DOHH2 (cell line): ENCODE measurements at regions not wholly inside any gene's neighbourhood (a gene's known extent, or its start where the extent isn't known, plus 50 kb on each side); places are given as distances from the start of the nearest gene placed in this dataset.

Source experiments
- H3F3A ChIP-seq: fragments of 200-600 bp; sonication (generic), shearing (Covaris generic); 2 replicates; pipeline ENCODE4 v1.6.0; 2016; ENCODE audit warnings: antibody characterized with exemption, mild to moderate bottlenecking; ENCODE audit not compliant: control insufficient read depth, insufficient read depth
- H3K27ac ChIP-seq: fragments of 200-600 bp; sonication (generic); 2 replicates; pipeline ENCODE4 v1.5.1; 2014; ENCODE audit warnings: low read depth, mild to moderate bottlenecking, low read length, moderate library complexity
- H3K27me3 ChIP-seq: fragments of 200-600 bp; sonication (generic); 2 replicates; pipeline ENCODE4 v1.6.1; 2014; ENCODE audit warnings: mild to moderate bottlenecking, low read length, mixed read lengths; ENCODE audit not compliant: control insufficient read depth
- H3K36me3 ChIP-seq: fragments of 200-600 bp; sonication (generic); 2 replicates; pipeline ENCODE4 v1.6.1; 2014; ENCODE audit warnings: mild to moderate bottlenecking, low read length, moderate library complexity, mixed read lengths; ENCODE audit not compliant: control insufficient read depth
- H3K4me1 ChIP-seq: fragments of 200-600 bp; sonication (generic); 2 replicates; pipeline ENCODE4 v1.6.1; 2014; ENCODE audit warnings: mild to moderate bottlenecking, low read length, mixed read lengths; ENCODE audit not compliant: control insufficient read depth
- H3K4me2 ChIP-seq: fragments of 200-600 bp; sonication (generic); 2 replicates; pipeline ENCODE4 v1.6.0; 2014; ENCODE audit warnings: mild to moderate bottlenecking, low read length, moderate library complexity
- H3K4me3 ChIP-seq: fragments of 200-600 bp; sonication (generic); 2 replicates; pipeline ENCODE4 v1.5.1; 2014; ENCODE audit warnings: mild to moderate bottlenecking, low read length, mixed read lengths
- H3K79me2 ChIP-seq: fragments of 200-600 bp; sonication (generic); 2 replicates; pipeline ENCODE4 v1.6.1; 2014; ENCODE audit warnings: mild to moderate bottlenecking, low read length, mixed read lengths; ENCODE audit not compliant: control insufficient read depth
- H3K9me2 ChIP-seq: fragments of 200-600 bp; sonication (generic); replicated peaks from 2 replicates; pipeline ENCODE4 v1.6.1; 2014; ENCODE audit warnings: mild to moderate bottlenecking, low read length, mixed read lengths; ENCODE audit not compliant: control insufficient read depth
- H3K9me3 ChIP-seq: fragments of 200-600 bp; sonication (generic); 2 replicates; pipeline ENCODE4 v1.6.1; 2014; ENCODE audit warnings: antibody characterized with exemption, low read length, mixed read lengths; ENCODE audit not compliant: control insufficient read depth, insufficient read depth
- H4K20me1 ChIP-seq: fragments of 200-600 bp; sonication (generic); 2 replicates; pipeline ENCODE4 v1.6.0; 2014; ENCODE audit warnings: low read depth, mild to moderate bottlenecking, antibody characterized with exemption, low read length, moderate library complexity; ENCODE audit not compliant: control insufficient read depth, insufficient read depth
- CTCF ChIP-seq: fragments of 200-600 bp; sonication (generic); IDR thresholded peaks from one replicate; pipeline ENCODE4 v1.5.1; 2014; ENCODE audit warnings: antibody characterized with exemption, mild to moderate bottlenecking, low read depth, low read length; ENCODE audit not compliant: poor library complexity, severe bottlenecking
- EZH2phosphoT487 ChIP-seq: fragments of 200-600 bp; sonication (generic); IDR thresholded peaks from 2 replicates; pipeline ENCODE4 v1.6.1; 2017; ENCODE audit warnings: borderline replicate concordance, mild to moderate bottlenecking, antibody characterized with exemption, low read length, moderate library complexity, mixed read lengths

GRCh38 chr3:59545374-59545773, 495.5 kb upstream of the CFAP20DC start:
- Histone ChIP-seq H3K27ac (no peak overlapping the region), H3F3A (no peaks in the 10 kb centered on the region), H3K4me3 (no peak overlapping the region), H3K36me3 (no peaks in the 10 kb centered on the region), H3K4me1 (no peaks in the 10 kb centered on the region), H3K9me3 (no peaks in the 10 kb centered on the region), H3K4me2 (no peak overlapping the region), H3K9me2 (no peaks in the 10 kb centered on the region), H3K79me2 (no peaks in the 10 kb centered on the region), H3K27me3 (no peaks in the 10 kb centered on the region), H4K20me1 (no peaks in the 10 kb centered on the region)
- TF ChIP-seq CTCF (no peak), EZH2phosphoT487 (no peak)

- Histone ChIP-seq H3K4me2 (no peak overlapping the region), H3F3A (no peaks in the 10 kb centered on the region), H3K27ac (no peak overlapping the region), H3K27me3 (no peaks in the 10 kb centered on the region), H3K9me2 (no peaks in the 10 kb centered on the region), H4K20me1 (no peaks in the 10 kb centered on the region), H3K36me3 (no peaks in the 10 kb centered on the region), H3K79me2 (no peaks in the 10 kb centered on the region), H3K4me3 (no peak overlapping the region), H3K9me3 (no peaks in the 10 kb centered on the region), H3K4me1 (no peaks in the 10 kb centered on the region)
- no peak for TF ChIP-seq EZH2phosphoT487
- no peak for TF ChIP-seq CTCF
These were observed 492.5 kb upstream of the CFAP20DC start for GRCh38 chr3:59542276-59542675.

DNA sequence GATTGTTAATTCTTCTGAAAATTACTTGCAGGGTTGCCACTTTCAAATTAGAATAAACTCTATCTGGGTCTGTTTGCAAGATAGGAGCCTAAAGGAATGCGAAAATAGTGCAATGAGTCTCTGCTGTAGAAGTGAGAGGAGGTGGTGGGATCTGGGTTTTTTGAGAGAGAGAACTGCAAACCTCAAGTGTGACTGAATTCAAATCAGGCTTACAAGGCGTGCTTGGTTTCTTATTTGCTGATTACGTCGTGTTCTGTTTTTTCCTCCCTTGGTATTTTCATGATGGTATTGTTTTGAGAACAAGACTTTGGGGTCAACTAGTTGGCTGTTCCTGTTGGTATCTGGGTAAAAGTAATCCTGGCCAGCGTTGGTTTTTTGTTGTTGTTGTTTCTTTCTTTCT, 490.9 kb upstream of the CFAP20DC start:
- H3K36me3 ChIP-seq: no peaks in the 10 kb centered on the region
- no peak overlapping the region for H3K4me3 ChIP-seq
- H3K9me3 ChIP-seq: no peaks in the 10 kb centered on the region
- no peaks in the 10 kb centered on the region for H3K9me2 ChIP-seq
- no peaks in the 10 kb centered on the region for H3K27me3 ChIP-seq
- H3K4me1 ChIP-seq: no peaks in the 10 kb centered on the region
- no peak overlapping the region for H3K27ac ChIP-seq
- H3F3A ChIP-seq: no peaks in the 10 kb centered on the region
- no peak overlapping the region for H3K4me2 ChIP-seq
- TF ChIP-seq CTCF (no peak), EZH2phosphoT487 (no peak)
- H3K79me2 ChIP-seq: no peaks in the 10 kb centered on the region
- H4K20me1 ChIP-seq: no peaks in the 10 kb centered on the region

GRCh38 chr3:59540241-59540640, 490.4 kb upstream of the CFAP20DC start:
- Histone ChIP-seq H3K4me1 (no peaks in the 10 kb centered on the region), H3K9me2 (no peaks in the 10 kb centered on the region), H3K4me2 (no peak overlapping the region), H3K4me3 (no peak overlapping the region), H3K79me2 (no peaks in the 10 kb centered on the region), H3K27ac (no peak overlapping the region), H4K20me1 (no peaks in the 10 kb centered on the region), H3F3A (no peaks in the 10 kb centered on the region), H3K9me3 (no peaks in the 10 kb centered on the region), H3K27me3 (no peaks in the 10 kb centered on the region), H3K36me3 (no peaks in the 10 kb centered on the region)
- TF ChIP-seq EZH2phosphoT487 (no peak), CTCF (no peak)
